ENCODE measurements at regions not wholly inside any gene's neighbourhood (a gene's known extent, or its start where the extent isn't known, plus 50 kb on each side); places are given as distances from the start of the nearest gene placed in this dataset.

DNA sequence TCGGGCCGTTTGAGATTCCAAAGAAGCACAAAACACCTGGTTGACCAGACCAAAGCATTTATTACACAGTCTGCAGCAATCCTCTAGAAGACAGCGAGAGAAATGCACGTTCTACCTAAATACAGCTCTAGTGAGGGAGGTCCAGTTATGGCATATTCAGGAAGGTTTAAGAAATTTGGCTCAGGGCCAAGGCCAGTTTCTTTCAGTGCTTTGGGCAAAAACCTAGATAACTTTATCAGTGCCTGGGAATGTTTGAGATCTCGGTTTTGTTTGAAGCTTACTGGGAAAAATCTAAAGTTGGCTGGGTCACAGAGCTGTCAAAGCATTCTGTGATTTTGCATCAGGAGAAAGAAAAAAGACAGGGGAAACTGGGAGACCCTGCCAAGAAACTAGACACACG, 514.0 kb upstream of the TMPRSS15 start:
- H3K4me2 ChIP-seq (ENCODE audit: low read length) = no peak overlapping the region
- TF ChIP-seq POLR2A (IDR thresholded peaks at IDR 0.05; ENCODE audit: borderline replicate concordance, extremely low read depth, insufficient read depth, insufficient read length) (no peak), RAD21 (IDR thresholded peaks at IDR 0.05; ENCODE audit: low read depth) (no peak), EZH2phosphoT487 (IDR thresholded peaks at IDR 0.05; ENCODE audit: borderline replicate concordance) (no peak), EZH2 (IDR thresholded peaks at IDR 0.05) (no peak), SIN3A (IDR thresholded peaks at IDR 0.05; ENCODE audit: low read depth) (no peak), JUND (IDR thresholded peaks at IDR 0.05) (no peak), SP1 (IDR thresholded peaks at IDR 0.05; ENCODE audit: low read depth) (no peak), ELF1 (IDR thresholded peaks at IDR 0.05; ENCODE audit: borderline replicate concordance, low read depth) (no peak), CBX3 (IDR thresholded peaks at IDR 0.05; ENCODE audit: low read depth) (no peak), TCF7L2 (IDR thresholded peaks at IDR 0.05; ENCODE audit: borderline replicate concordance, extremely low read depth, insufficient read depth, insufficient read length) (no peak), ZNF274 (IDR thresholded peaks at IDR 0.05; ENCODE audit: low read depth, low read length) (no peak)
- TF ChIP-seq, protein P1, sequence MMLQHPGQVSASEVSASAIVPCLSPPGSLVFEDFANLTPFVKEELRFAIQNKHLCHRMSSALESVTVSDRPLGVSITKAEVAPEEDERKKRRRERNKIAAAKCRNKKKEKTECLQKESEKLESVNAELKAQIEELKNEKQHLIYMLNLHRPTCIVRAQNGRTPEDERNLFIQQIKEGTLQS (IDR thresholded peaks at IDR 0.05) = no peak
- TF ChIP-seq, protein P2, sequence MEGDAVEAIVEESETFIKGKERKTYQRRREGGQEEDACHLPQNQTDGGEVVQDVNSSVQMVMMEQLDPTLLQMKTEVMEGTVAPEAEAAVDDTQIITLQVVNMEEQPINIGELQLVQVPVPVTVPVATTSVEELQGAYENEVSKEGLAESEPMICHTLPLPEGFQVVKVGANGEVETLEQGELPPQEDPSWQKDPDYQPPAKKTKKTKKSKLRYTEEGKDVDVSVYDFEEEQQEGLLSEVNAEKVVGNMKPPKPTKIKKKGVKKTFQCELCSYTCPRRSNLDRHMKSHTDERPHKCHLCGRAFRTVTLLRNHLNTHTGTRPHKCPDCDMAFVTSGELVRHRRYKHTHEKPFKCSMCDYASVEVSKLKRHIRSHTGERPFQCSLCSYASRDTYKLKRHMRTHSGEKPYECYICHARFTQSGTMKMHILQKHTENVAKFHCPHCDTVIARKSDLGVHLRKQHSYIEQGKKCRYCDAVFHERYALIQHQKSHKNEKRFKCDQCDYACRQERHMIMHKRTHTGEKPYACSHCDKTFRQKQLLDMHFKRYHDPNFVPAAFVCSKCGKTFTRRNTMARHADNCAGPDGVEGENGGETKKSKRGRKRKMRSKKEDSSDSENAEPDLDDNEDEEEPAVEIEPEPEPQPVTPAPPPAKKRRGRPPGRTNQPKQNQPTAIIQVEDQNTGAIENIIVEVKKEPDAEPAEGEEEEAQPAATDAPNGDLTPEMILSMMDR (IDR thresholded peaks at IDR 0.05 in 2 of 3, conservative IDR thresholded peaks at IDR 0.05 in 1 of 3; ENCODE audit: borderline replicate concordance in 1 of 3, insufficient read depth in 1 of 3, low read depth in 2 of 3, low read length in 2 of 3) = no peak
- TF ChIP-seq, protein P3, sequence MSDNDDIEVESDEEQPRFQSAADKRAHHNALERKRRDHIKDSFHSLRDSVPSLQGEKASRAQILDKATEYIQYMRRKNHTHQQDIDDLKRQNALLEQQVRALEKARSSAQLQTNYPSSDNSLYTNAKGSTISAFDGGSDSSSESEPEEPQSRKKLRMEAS (IDR thresholded peaks at IDR 0.05) = no peak
- TF ChIP-seq, protein P4, sequence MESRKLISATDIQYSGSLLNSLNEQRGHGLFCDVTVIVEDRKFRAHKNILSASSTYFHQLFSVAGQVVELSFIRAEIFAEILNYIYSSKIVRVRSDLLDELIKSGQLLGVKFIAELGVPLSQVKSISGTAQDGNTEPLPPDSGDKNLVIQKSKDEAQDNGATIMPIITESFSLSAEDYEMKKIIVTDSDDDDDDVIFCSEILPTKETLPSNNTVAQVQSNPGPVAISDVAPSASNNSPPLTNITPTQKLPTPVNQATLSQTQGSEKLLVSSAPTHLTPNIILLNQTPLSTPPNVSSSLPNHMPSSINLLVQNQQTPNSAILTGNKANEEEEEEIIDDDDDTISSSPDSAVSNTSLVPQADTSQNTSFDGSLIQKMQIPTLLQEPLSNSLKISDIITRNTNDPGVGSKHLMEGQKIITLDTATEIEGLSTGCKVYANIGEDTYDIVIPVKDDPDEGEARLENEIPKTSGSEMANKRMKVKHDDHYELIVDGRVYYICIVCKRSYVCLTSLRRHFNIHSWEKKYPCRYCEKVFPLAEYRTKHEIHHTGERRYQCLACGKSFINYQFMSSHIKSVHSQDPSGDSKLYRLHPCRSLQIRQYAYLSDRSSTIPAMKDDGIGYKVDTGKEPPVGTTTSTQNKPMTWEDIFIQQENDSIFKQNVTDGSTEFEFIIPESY (IDR thresholded peaks at IDR 0.05; ENCODE audit: extremely low read depth, insufficient replicate concordance, low read length) = no peak
- TF ChIP-seq, protein P5, sequence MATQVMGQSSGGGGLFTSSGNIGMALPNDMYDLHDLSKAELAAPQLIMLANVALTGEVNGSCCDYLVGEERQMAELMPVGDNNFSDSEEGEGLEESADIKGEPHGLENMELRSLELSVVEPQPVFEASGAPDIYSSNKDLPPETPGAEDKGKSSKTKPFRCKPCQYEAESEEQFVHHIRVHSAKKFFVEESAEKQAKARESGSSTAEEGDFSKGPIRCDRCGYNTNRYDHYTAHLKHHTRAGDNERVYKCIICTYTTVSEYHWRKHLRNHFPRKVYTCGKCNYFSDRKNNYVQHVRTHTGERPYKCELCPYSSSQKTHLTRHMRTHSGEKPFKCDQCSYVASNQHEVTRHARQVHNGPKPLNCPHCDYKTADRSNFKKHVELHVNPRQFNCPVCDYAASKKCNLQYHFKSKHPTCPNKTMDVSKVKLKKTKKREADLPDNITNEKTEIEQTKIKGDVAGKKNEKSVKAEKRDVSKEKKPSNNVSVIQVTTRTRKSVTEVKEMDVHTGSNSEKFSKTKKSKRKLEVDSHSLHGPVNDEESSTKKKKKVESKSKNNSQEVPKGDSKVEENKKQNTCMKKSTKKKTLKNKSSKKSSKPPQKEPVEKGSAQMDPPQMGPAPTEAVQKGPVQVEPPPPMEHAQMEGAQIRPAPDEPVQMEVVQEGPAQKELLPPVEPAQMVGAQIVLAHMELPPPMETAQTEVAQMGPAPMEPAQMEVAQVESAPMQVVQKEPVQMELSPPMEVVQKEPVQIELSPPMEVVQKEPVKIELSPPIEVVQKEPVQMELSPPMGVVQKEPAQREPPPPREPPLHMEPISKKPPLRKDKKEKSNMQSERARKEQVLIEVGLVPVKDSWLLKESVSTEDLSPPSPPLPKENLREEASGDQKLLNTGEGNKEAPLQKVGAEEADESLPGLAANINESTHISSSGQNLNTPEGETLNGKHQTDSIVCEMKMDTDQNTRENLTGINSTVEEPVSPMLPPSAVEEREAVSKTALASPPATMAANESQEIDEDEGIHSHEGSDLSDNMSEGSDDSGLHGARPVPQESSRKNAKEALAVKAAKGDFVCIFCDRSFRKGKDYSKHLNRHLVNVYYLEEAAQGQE (IDR thresholded peaks at IDR 0.05; ENCODE audit: low read depth) = no peak
- no peaks in the 10 kb centered on the region for H3K36me3 ChIP-seq (ENCODE audit: control insufficient read depth in 1 of 2, insufficient read depth in 2 of 2, low read length in 2 of 2)
- no TSS peak for BruUV-seq (replicated peaks)
- H4K20me1 ChIP-seq (ENCODE audit: insufficient read depth) = no peaks in the 10 kb centered on the region
- ATAC-seq = no peak
- no peaks in the 10 kb centered on the region for H3K9me2 ChIP-seq (ENCODE audit: insufficient read depth)
- H3K27me3 ChIP-seq (ENCODE audit: insufficient read depth, low read length) = no peaks in the 10 kb centered on the region
- no peak overlapping the region for H3K27ac ChIP-seq (ENCODE audit: low read depth, low read length)
- intact Hi-C loops (cut with micrococcal nuclease) = no loop called here
- DNase-seq (ENCODE audit: low read depth, low spot score) = no peak
- RAD21 ChIA-PET (ENCODE audit: low non-redundant PET in 1 of 2, low total read pairs in 2 of 2, uncharacterized antibody in 2 of 2, unreplicated experiment in 2 of 2) = no interaction called here
- H3K9me3 ChIP-seq (ENCODE audit: control insufficient read depth in 1 of 2, insufficient read depth in 1 of 2, low read depth in 1 of 2, low read length in 2 of 2) = peaks cover 0 to 45% of the 10 kb centered on the region in 2 experiments; a peak in 3 of 4 replicates
- H3K9ac ChIP-seq (ENCODE audit: low read length) = no peak overlapping the region
- no peaks in the 10 kb centered on the region for H3K79me2 ChIP-seq (ENCODE audit: insufficient read depth, low read length)
- H3K4me1 ChIP-seq (ENCODE audit: control insufficient read depth in 1 of 2, insufficient read depth in 2 of 2, low read length in 2 of 2) = no peaks in the 10 kb centered on the region
- POLR2A ChIA-PET = no interaction called here
- no peak overlapping the region for H3K4me3 ChIP-seq (replicated peaks in 1 of 2; ENCODE audit: low read depth in 1 of 2, low read length in 2 of 2)
- no peak overlapping the region for H2AFZ ChIP-seq (ENCODE audit: low read depth, low read length, poor library complexity, severe bottlenecking)
- CTCF ChIA-PET = no interaction called here

Data from HCT116 (cell line).